Loucy (cell line): ENCODE measurements at regions not wholly inside any gene's neighbourhood (a gene's known extent, or its start where the extent isn't known, plus 50 kb on each side); places are given as distances from the start of the nearest gene placed in this dataset.

Experiments
- H2AFZ ChIP-seq: fragments of 200-600 bp; sonication (generic); 2 replicates; pipeline ENCODE4 v1.6.0; 2016; ENCODE audit warnings: antibody characterized with exemption, mild to moderate bottlenecking, low read length, moderate library complexity
- H3F3A ChIP-seq: fragments of 200-600 bp; 2 replicates; pipeline ENCODE4 v1.6.0; 2016; ENCODE audit warnings: antibody characterized with exemption, low read depth, mild to moderate bottlenecking
- H3K27me3 ChIP-seq: fragments of 200-600 bp; sonication (generic); 2 replicates; pipeline ENCODE4 v1.6.1; 2014; ENCODE audit warnings: low read length, mild to moderate bottlenecking; ENCODE audit not compliant: insufficient read depth, poor library complexity, severe bottlenecking
- H3K36me3 ChIP-seq: fragments of 200-600 bp; sonication (generic); 2 replicates; pipeline ENCODE4 v1.6.1; 2016; ENCODE audit warnings: low read length; ENCODE audit not compliant: insufficient read depth
- H3K4me1 ChIP-seq: fragments of 200-600 bp; sonication (generic); 2 replicates; pipeline ENCODE4 v1.5.1; 2014; ENCODE audit warnings: low read length, mild to moderate bottlenecking; ENCODE audit not compliant: insufficient read depth, poor library complexity, severe bottlenecking
- H3K4me2 ChIP-seq: fragments of 200-600 bp; sonication (generic); 2 replicates; pipeline ENCODE4 v1.6.0; 2014; ENCODE audit warnings: antibody characterized with exemption, low read length, low read depth, mild to moderate bottlenecking; ENCODE audit not compliant: poor library complexity, severe bottlenecking
- H3K4me3 ChIP-seq: fragments of 200-600 bp; sonication (generic); 2 replicates; pipeline ENCODE4 v1.5.1; 2014; ENCODE audit warnings: low read length, mild to moderate bottlenecking, mixed read lengths; ENCODE audit not compliant: poor library complexity, severe bottlenecking
- H3K79me2 ChIP-seq: fragments of 200-600 bp; sonication (generic); 2 replicates; pipeline ENCODE4 v1.6.1; 2014; ENCODE audit warnings: low read length; ENCODE audit not compliant: insufficient read depth
- H3K9ac ChIP-seq: fragments of 200-600 bp; sonication (generic); 2 replicates; pipeline ENCODE4 v1.6.0; 2014; ENCODE audit warnings: mild to moderate bottlenecking, low read depth, low read length, moderate library complexity; ENCODE audit not compliant: poor library complexity, severe bottlenecking
- H3K9me2 ChIP-seq: fragments of 200-600 bp; sonication (generic); replicated peaks from 2 replicates; pipeline ENCODE4 v1.6.1; 2016; ENCODE audit warnings: low read depth, low read length, mixed read lengths
- H3K9me3 ChIP-seq: fragments of 200-600 bp; sonication (generic); 2 replicates; pipeline ENCODE4 v1.6.1; 2014; ENCODE audit warnings: mild to moderate bottlenecking, antibody characterized with exemption, low read length, low read depth; ENCODE audit not compliant: insufficient read depth
- H4K20me1 ChIP-seq: fragments of 200-600 bp; sonication (generic); 2 replicates; pipeline ENCODE4 v1.6.0; 2014; ENCODE audit warnings: antibody characterized with exemption, low read length, mild to moderate bottlenecking; ENCODE audit not compliant: insufficient read depth, poor library complexity, severe bottlenecking
- EZH2phosphoT487 ChIP-seq: fragments of 200-600 bp; IDR thresholded peaks from 2 replicates; pipeline ENCODE4 v1.6.1; 2018; ENCODE audit warnings: antibody characterized with exemption, mild to moderate bottlenecking, moderate library complexity, borderline replicate concordance
- TF ChIP-seq, protein P1 (sequence below): fragments of 200-600 bp; sonication (generic); conservative IDR thresholded peaks from 2 replicates; pipeline ENCODE4 v1.5.1; 2014; ENCODE audit warnings: mild to moderate bottlenecking, antibody characterized with exemption, low read length

DNA sequence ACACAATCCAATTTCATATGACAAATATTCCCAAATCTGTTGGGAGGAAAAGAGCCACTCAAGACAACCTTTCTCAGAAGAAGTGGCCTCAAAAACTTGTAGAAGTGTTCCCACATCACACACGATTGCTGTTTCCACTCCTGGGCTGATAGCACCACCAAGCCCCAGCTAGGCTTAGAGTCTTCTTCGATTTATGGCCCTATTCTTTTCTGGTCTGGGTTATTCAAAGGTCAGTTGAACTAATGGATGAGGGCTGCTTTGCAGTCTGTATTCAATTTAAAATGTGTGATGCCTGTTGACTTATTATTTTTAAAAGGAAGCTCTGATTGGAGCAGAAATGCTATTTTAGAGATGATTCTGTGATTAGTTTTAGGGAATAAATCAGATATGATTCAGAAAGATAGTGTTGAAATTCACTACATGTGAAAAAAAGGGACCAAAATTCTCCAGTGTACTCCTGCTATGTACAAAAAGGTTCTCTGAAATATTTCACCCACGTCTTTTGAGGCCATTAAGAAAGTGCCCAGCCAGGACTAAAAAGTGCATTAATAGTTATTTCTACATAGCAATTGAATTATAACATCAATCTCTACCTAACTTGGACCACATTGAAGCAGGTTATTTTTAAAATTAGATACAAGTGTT, 57.3 kb upstream of the SPON1 start:
- Histone ChIP-seq H2AFZ (no peak overlapping the region), H3K9ac (no peak overlapping the region), H3K4me3 (no peak overlapping the region), H4K20me1 (no peaks in the 10 kb centered on the region), H3K4me1 (peaks cover 6% of the 10 kb centered on the region), H3K27me3 (no peaks in the 10 kb centered on the region), H3K9me3 (0 out of 2 replicates have a peak, but pooled peaks cover 4% of the 10 kb centered on the region), H3K4me2 (no peak overlapping the region), H3K9me2 (no peaks in the 10 kb centered on the region), H3K79me2 (no peaks in the 10 kb centered on the region), H3K36me3 (no peaks in the 10 kb centered on the region), H3F3A (no peaks in the 10 kb centered on the region)
- no peak for TF ChIP-seq EZH2phosphoT487
- TF ChIP-seq, protein P1, sequence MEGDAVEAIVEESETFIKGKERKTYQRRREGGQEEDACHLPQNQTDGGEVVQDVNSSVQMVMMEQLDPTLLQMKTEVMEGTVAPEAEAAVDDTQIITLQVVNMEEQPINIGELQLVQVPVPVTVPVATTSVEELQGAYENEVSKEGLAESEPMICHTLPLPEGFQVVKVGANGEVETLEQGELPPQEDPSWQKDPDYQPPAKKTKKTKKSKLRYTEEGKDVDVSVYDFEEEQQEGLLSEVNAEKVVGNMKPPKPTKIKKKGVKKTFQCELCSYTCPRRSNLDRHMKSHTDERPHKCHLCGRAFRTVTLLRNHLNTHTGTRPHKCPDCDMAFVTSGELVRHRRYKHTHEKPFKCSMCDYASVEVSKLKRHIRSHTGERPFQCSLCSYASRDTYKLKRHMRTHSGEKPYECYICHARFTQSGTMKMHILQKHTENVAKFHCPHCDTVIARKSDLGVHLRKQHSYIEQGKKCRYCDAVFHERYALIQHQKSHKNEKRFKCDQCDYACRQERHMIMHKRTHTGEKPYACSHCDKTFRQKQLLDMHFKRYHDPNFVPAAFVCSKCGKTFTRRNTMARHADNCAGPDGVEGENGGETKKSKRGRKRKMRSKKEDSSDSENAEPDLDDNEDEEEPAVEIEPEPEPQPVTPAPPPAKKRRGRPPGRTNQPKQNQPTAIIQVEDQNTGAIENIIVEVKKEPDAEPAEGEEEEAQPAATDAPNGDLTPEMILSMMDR = no peak

DNA sequence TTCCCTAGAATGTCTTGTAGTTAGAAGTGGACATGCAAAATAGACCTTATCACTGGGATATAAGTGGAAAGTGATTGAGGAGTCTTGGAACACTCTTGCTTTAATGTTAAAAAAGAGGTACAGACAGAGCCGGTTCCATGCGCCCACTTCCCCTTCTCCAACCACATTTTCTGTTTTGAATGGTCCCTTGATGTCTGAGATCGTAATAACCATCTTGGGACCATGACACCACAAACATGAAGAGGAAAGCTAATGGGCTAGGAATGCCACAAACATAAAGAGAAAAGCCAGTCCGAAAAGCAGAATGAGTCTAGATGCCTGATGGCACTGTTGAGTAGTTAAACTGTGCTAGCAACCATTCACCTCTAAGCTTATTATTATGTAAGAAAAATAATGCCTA, 54.8 kb upstream of the SPON1 start:
- Histone ChIP-seq H3K36me3 (no peaks in the 10 kb centered on the region), H3K79me2 (no peaks in the 10 kb centered on the region), H3K9me2 (no peaks in the 10 kb centered on the region), H3F3A (no peaks in the 10 kb centered on the region), H3K4me1 (no peaks in the 10 kb centered on the region), H3K27me3 (no peaks in the 10 kb centered on the region), H4K20me1 (no peaks in the 10 kb centered on the region), H3K9me3 (0 out of 2 replicates have a peak, but pooled peaks cover 4% of the 10 kb centered on the region), H3K4me2 (no peak overlapping the region), H2AFZ (no peak overlapping the region), H3K4me3 (no peak overlapping the region), H3K9ac (no peak overlapping the region)
- no peak for TF ChIP-seq EZH2phosphoT487
- TF ChIP-seq, protein P1 = no peak

DNA sequence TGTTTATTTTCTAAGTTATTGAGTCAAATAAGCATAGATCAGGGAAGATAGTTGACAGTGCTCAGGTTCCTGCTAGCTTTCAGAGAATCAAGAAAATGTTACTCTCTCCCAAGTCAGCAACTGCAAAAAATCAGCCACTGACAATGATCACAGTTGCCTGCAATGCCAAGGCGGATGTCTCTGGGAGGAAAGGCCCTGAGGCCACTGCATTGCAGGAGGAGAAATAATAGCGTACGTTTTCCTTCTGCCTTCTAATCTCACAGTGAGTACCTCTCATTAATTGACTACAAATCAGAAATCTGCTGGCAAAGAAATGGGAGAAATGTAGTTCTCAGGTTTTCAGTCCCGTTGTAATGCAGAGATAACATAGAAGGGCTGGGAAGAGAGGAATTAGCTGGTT, 54.0 kb upstream of the SPON1 start:
- no peak overlapping the region for H3K9ac ChIP-seq
- H3F3A ChIP-seq = no peaks in the 10 kb centered on the region
- H3K79me2 ChIP-seq = no peaks in the 10 kb centered on the region
- no peak overlapping the region for H3K4me3 ChIP-seq
- H2AFZ ChIP-seq = no peak overlapping the region
- H3K36me3 ChIP-seq = no peaks in the 10 kb centered on the region
- H3K9me3 ChIP-seq = 0 out of 2 replicates have a peak, but pooled peaks cover 4% of the 10 kb centered on the region
- no peak overlapping the region for H3K4me2 ChIP-seq
- TF ChIP-seq, protein P1 = no peak
- TF ChIP-seq EZH2phosphoT487 = no peak
- H3K27me3 ChIP-seq = no peaks in the 10 kb centered on the region
- H4K20me1 ChIP-seq = no peaks in the 10 kb centered on the region
- no peaks in the 10 kb centered on the region for H3K9me2 ChIP-seq
- no peaks in the 10 kb centered on the region for H3K4me1 ChIP-seq
